ENCODE measurements at regions not wholly inside any gene's neighbourhood (a gene's known extent, or its start where the extent isn't known, plus 50 kb on each side); places are given as distances from the start of the nearest gene placed in this dataset.

DNA sequence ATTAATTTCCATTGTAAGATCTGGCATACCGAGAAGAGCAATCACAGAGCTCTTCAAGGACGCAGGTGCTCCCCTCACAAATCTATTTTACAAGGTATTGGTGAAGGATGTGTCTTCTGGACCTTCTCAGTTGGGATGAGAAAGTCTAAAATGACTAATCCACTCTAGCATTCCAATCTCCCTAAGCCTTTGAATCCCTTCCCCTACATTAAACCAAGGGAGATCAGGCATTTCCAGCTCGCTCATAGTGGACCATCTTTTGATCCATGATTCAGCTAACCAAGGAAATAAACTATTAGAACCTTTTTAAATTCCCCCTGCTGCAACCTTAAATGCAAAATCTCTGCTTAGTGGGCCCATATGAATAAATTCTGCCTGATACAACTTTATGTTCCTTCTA, 95.9 kb upstream of the FBN2 start:
- intact Hi-C loops (cut with micrococcal nuclease; ENCODE audit: unreplicated experiment) = no loop called here
- no peak overlapping the region for H2AFZ ChIP-seq (ENCODE audit: low read length)
- H3K79me2 ChIP-seq (ENCODE audit: insufficient read depth, low read length) = no peaks in the 10 kb centered on the region
- H3K4me1 ChIP-seq (ENCODE audit: insufficient read depth, low read length) = no peaks in the 10 kb centered on the region
- CTCF ChIA-PET (ENCODE audit: low intra/inter-chr PET ratio, low total read pairs) = no interaction called here
- 0 out of 2 replicates have a peak, but pooled peaks cover 6% of the 10 kb centered on the region for H3K9me3 ChIP-seq (ENCODE audit: low read length)
- no peaks in the 10 kb centered on the region for H3K27me3 ChIP-seq (ENCODE audit: control insufficient read depth in 1 of 2, insufficient read depth in 2 of 2, low read length in 2 of 2)
- no peak overlapping the region for H3K4me3 ChIP-seq (replicated peaks in 1 of 3; ENCODE audit: insufficient read depth in 1 of 3, low read depth in 2 of 3, low read length in 3 of 3)
- no peak overlapping the region for H3K4me2 ChIP-seq (ENCODE audit: low read depth, low read length)
- BruUV-seq (replicated peaks) = no TSS peak
- FAIRE-seq (no peak), DNase-seq (ENCODE audit: low spot score) (no peak), ATAC-seq (no peak)
- TF ChIP-seq GZF1 (CRISPR knock-in tag; IDR thresholded peaks at IDR 0.05) (no peak), ZSCAN25 (CRISPR knock-in tag; IDR thresholded peaks at IDR 0.05) (no peak), TP53 (CRISPR knock-in tag; conservative IDR thresholded peaks at IDR 0.05) (no peak), U2AF1 (optimal IDR thresholded peaks at IDR 0.05; ENCODE audit: low read depth, low read length) (no peak), ZNF101 (CRISPR knock-in tag; IDR thresholded peaks at IDR 0.05; ENCODE audit: borderline replicate concordance, low read depth) (no peak), TAF15 (IDR thresholded peaks at IDR 0.05; ENCODE audit: low read depth, low read length, poor library complexity, severe bottlenecking) (no peak), NCOA2 (CRISPR knock-in tag; IDR thresholded peaks at IDR 0.05) (no peak), ZSCAN31 (CRISPR knock-in tag; IDR thresholded peaks at IDR 0.05; ENCODE audit: low read depth) (no peak)
- TF ChIP-seq, protein P1, sequence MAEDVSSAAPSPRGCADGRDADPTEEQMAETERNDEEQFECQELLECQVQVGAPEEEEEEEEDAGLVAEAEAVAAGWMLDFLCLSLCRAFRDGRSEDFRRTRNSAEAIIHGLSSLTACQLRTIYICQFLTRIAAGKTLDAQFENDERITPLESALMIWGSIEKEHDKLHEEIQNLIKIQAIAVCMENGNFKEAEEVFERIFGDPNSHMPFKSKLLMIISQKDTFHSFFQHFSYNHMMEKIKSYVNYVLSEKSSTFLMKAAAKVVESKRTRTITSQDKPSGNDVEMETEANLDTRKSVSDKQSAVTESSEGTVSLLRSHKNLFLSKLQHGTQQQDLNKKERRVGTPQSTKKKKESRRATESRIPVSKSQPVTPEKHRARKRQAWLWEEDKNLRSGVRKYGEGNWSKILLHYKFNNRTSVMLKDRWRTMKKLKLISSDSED (CRISPR knock-in tag; IDR thresholded peaks at IDR 0.05) = no peak
- TF ChIP-seq, protein P2, sequence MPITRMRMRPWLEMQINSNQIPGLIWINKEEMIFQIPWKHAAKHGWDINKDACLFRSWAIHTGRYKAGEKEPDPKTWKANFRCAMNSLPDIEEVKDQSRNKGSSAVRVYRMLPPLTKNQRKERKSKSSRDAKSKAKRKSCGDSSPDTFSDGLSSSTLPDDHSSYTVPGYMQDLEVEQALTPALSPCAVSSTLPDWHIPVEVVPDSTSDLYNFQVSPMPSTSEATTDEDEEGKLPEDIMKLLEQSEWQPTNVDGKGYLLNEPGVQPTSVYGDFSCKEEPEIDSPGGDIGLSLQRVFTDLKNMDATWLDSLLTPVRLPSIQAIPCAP (CRISPR knock-in tag; IDR thresholded peaks at IDR 0.05; ENCODE audit: low read depth) = no peak
- TF ChIP-seq, protein P3, sequence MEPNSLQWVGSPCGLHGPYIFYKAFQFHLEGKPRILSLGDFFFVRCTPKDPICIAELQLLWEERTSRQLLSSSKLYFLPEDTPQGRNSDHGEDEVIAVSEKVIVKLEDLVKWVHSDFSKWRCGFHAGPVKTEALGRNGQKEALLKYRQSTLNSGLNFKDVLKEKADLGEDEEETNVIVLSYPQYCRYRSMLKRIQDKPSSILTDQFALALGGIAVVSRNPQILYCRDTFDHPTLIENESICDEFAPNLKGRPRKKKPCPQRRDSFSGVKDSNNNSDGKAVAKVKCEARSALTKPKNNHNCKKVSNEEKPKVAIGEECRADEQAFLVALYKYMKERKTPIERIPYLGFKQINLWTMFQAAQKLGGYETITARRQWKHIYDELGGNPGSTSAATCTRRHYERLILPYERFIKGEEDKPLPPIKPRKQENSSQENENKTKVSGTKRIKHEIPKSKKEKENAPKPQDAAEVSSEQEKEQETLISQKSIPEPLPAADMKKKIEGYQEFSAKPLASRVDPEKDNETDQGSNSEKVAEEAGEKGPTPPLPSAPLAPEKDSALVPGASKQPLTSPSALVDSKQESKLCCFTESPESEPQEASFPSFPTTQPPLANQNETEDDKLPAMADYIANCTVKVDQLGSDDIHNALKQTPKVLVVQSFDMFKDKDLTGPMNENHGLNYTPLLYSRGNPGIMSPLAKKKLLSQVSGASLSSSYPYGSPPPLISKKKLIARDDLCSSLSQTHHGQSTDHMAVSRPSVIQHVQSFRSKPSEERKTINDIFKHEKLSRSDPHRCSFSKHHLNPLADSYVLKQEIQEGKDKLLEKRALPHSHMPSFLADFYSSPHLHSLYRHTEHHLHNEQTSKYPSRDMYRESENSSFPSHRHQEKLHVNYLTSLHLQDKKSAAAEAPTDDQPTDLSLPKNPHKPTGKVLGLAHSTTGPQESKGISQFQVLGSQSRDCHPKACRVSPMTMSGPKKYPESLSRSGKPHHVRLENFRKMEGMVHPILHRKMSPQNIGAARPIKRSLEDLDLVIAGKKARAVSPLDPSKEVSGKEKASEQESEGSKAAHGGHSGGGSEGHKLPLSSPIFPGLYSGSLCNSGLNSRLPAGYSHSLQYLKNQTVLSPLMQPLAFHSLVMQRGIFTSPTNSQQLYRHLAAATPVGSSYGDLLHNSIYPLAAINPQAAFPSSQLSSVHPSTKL (CRISPR knock-in tag; IDR thresholded peaks at IDR 0.05) = no peak
- H3K9ac ChIP-seq (ENCODE audit: insufficient read depth, low read depth, low read length) = no peak overlapping the region
- 0% methylated on average over 3 of the region's 3 CpGs for WGBS (ENCODE audit: low lambda C conversion rate)
- no peaks in the 10 kb centered on the region for H3K36me3 ChIP-seq (replicated peaks in 1 of 2; ENCODE audit: control insufficient read depth in 1 of 2, insufficient read depth in 2 of 2, low read length in 2 of 2)
- no peak overlapping the region for H3K27ac ChIP-seq (ENCODE audit: extremely low read length, insufficient read depth, low read length)
- no peaks in the 10 kb centered on the region for H4K20me1 ChIP-seq (ENCODE audit: insufficient read depth, low read length)
- POLR2A ChIA-PET = no interaction called here
- in situ Hi-C loops (cut with HindIII; ENCODE audit: extremely low pct_ligation_motif_present, low pct_unique_long_range_greater_than_20kb) = no loop called here

Measured in HepG2 (cell line).